ENCODE measurements at regions not wholly inside any gene's neighbourhood (a gene's known extent, or its start where the extent isn't known, plus 50 kb on each side); places are given as distances from the start of the nearest gene placed in this dataset.
"Not testable (repeated sequence)": the region's sequence is repeated elsewhere in the genome, so short reads cannot be mapped to it uniquely, and the experiment has no call there.

DNA sequence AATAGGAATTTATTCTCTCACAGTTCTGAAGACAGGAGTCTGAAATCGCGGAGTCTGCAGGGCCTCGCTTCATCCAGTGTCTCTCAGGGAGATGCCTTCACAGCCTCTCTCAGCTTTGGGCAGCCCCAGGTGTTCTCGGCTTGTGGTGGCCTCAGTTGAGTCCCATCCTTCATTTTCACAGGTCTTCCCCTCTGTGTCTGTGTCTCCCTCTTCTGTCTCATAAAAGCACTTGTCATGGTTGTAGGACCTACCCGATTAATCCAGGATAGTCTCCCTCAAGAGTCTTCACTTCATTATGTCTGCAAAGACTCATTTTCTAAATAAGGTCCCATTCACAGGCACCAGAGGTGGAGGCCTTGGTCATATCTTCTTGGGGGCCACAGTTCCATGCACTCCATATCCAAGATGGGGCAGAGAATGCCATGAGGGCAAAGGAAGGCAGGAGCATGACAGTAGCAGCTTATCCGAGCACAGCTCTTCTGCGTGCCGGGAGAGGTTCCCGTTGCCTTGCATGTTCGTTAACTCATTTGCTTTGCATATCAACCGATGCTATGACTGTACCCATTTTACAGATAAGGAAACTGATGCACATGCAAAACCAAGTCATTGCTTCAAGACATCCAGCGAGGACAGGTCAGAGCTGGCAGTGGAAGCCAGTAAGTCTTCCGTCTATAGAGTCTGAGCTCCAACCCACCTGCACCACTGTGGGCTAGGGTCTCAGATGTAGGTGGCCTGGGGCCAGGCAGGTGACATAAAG lies 363.8 kb upstream of the SULF2 start:
- in situ Hi-C loops (cut with HindIII; ENCODE audit: low sequenced_read_pairs) = no loop called here

DNA sequence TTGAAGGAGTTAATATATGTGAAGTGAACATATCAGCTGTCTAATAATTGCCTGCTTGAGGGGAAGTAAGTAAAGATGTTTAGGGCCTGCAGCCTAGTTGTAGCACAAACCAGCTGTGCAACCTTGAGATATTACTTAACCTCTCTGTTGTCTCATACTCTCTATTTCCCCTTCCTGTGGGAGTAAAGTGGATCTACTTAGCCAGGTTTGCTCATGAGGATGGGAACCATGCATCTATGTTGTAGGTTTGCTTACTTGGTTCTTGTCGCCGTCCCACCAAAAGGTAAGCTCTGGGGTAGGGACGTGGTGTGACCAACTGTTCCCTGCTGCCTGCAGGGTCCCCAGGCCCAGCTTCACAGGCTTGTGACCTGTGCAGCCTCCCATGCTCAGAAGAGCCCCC lies 362.7 kb upstream of the SULF2 start:
- in situ Hi-C loops (cut with HindIII; ENCODE audit: low sequenced_read_pairs) = no loop called here

DNA sequence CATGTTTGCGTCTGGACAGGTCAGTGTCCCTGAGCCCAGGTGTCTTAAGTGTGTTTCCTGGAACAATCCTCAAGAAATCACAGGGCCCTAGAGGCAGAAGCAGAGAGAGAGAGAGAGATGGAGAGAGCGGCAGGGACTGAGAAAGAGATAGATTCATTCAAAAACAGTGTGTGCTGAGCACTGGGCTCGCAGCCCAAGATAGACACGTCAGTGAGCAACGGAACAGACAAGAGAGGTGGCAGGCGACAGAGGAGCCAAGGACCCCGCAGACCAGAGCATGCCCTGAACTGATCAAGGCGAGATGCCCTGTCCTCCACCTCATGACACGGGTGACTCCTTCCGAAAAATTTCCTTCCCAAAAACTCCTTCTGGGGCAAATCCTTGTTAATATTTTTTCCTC lies 362.0 kb upstream of the SULF2 start:
- in situ Hi-C loops (cut with HindIII; ENCODE audit: low sequenced_read_pairs) = no loop called here

DNA sequence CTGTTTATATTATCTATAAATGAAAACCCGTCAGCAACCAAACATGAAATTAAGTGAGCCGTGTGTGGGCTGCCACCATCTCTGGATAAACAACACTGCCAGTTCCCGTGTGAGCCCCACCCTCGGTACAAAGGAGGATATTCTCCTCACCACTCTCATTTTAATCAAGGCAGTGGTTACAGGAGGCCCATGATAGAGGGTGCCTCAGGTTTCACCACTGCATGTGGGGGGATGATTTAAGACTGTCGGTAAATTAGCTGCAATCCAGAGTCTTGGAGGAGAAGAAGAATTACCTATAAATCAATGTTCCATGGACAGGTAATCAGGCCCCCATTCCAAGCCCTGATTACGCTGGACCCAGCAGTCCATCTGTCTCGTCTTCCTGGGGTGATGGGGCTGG lies 361.6 kb upstream of the SULF2 start:
- in situ Hi-C loops (cut with HindIII; ENCODE audit: low sequenced_read_pairs) = no loop called here

DNA sequence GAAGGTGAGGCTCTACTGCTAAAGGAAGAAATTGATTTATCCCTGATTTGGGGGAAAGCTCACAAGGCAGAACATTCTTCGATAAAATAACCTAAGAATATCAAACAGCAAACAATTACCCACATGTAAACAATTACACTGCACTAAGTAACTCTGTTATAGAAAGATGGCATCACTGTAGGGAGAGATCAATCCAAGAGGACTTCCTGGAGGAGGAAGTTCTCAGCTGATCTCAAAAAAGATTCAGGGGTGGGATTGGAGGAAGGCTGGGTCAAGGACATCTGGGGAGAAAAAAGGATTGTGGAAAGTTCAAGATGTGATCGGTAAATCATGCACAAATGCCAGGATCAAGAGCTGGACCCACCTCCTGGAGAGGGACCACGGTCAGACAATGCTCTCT lies 361.0 kb upstream of the SULF2 start:
- in situ Hi-C loops (cut with HindIII; ENCODE audit: low sequenced_read_pairs) = no loop called here

DNA sequence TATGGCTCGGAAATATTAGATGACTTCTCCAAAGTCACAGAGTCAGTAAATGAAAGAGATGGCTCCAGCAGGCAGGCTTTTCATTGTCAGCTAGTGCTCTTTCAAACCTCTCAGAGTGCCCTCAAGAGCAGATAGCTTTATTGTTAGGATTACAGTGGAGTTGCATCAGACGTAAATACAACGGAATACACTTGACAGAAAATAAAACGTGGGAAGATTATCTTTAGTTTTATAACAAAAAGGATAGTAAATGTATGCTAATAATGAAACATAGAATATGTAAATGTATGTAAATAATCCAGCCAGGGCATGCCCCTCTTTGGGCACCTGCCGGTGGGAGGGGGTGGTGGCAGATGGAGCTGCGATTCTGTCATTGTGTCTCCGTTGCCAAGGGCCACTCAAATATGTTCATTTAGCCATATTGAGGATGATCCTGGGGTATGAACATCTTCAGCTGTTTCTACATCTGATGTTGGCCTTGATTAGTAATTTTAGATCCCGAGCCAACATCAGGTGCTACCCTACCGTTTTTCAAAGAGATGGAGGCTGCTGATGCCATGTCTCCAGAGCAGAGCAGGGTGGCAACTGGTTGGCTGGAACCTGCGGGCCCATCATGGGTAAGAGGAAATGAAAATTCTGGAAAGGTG lies 358.3 kb upstream of the SULF2 start:
- in situ Hi-C loops (cut with HindIII; ENCODE audit: low sequenced_read_pairs) = no loop called here

DNA sequence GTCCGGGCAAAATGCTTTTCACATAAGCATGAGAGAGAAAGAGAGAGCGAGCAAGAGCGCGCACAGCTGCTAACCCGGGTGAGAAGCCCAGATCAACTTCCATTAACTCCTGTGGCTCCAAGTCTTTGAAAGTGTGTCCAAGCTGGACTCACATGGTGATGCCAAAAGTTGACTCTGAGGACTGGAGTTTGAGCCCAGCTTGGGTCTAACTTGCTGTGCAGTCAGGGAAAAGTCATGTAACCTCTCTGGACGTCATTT lies 357.2 kb upstream of the SULF2 start:
- in situ Hi-C loops (cut with HindIII; ENCODE audit: low sequenced_read_pairs) = no loop called here

DNA sequence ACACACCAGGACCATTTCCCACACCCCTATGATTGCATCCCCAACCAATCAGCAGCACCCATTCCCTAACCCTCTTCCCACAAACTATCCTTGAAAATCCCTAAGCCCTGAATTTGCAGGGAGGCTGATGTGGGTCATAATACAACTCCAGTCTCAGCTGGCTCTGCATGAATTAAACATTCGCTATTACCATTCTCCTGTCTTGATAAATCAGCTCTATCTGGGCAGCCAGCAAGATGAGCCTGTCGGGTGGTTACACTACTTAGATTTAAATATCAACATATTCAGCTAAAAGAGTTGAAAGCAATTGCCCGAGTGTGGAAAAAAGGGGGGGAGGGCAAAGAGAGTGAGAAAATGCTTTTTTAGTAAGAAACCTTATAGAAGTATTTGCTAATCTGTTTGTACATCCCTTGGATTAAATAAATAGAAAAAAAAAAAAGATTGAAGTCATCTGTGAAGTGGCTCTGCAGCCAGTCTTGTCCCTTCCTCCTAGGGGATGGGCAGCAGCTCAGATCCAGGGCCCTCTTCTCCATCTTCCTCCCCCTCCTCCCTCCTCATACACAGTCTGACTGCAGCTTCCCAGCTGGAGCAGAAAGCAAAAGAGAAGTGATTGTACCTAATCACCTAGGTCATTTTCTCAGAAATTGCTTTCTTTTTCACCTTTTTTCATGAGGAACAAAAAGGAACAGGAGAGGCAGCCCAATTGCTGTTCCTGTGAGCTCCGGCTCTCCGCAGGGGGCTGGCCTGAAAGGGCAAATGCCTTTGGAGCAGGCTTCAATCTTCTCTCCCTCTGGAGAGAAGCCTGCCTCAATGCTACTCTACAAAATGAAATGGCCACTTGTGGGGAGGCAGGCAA lies 356.6 kb upstream of the SULF2 start:
- in situ Hi-C loops (cut with HindIII; ENCODE audit: low sequenced_read_pairs) = no loop called here

DNA sequence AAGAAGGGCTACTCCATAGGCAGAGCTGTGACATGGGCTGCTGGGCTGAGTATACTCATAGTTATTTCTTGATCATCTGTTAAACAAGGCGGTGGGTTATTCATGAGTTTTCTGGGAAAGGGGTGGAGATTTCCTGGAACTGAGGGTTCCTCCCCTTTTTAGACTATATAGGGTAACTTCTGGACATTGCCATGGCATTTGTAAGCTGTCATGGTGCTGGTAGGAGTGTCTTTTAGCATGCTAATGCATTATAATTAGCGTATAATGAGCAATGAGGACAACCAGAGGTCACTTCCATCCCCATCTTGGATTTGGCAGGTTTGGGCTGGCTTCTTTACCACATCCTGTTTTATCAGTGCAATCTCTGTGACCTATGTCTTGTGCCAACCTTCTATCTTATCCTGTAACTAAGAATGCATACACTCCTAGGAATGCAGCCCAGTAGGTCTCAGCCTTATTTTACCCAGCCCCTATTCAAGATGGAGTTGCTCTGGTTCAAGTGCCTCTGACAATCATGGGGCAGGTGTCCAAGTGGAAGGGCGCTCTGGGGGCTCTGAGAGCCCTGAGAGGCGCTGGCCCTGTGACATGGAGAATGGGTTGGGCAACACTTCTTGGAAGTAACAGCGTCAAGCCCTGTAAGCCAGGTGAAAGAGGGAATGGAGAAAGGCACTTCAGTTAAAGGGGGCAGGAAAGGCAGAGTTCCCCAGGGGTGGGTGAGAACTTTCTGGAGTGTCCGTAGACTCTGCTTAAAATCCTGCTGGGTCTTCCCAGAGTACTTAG lies 354.2 kb upstream of the SULF2 start:
- in situ Hi-C loops (cut with HindIII; ENCODE audit: low sequenced_read_pairs) = no loop called here

DNA sequence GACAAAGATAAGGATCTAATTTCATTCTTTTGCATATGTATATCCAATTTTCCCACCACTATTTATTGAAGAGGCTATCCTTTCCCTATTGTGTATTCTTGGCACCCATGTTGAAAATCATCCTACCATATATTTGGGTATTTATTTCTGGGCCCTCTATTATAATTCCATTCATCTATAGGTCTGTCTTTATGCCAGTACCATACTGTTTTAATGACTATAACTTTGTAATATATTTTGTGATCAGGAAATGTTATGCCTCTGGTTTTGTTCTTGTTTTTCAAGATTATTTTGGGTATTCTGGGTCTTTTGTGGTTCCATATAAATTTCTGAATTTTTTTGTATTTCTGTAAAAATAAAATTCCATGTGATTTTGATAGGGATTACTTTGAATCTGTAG lies 347.6 kb upstream of the SULF2 start:
- in situ Hi-C loops (cut with HindIII; ENCODE audit: low sequenced_read_pairs) = no loop called here

DNA sequence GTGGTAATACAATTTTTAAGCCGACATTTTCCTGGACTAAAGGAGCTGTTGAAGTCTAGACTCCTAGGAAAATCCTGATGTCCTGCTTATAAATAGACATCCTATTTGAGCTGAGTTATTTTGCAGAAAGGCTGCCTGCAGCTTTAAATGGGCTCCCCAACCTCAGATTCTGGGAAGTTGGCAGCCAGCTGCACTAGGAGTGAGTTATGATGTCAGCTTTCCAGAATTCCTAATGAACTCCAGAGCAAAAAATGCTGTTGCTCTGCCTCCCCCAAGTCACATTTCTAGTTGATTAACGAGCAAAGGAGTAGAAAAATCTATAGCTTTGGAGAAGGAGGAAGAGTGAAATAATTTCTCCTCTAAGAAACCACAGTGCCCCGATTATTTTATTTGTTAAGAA lies 346.3 kb upstream of the SULF2 start:
- in situ Hi-C loops (cut with HindIII; ENCODE audit: low sequenced_read_pairs) = no loop called here

DNA sequence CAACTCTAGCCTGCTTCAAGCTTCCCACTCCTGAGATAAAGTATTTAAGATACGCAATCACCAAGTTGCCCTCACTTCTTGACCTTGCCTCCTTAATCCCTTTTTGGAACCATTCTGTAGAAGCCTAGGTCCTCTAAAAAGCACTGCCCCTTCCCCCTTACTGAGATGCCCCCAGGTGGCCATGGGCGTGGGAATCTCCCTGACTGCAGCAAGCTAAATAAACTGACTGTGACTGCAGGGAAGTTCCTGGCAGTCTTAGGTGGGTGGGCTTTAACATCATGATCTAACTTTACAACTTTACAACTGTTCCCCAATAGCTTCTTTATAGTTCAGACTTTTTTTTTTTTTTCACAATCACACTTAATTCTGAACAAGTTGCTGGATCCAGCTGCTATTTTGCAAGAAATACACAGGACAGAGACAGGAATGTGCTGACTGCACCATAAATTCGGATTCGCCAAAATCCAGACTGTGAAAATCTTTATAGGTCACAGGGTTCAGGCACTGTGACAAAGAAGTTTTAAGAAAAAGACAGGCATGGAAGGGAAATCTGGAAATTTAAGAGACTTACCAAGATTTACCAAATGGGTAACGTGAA lies 344.2 kb upstream of the SULF2 start:
- in situ Hi-C loops (cut with HindIII; ENCODE audit: low sequenced_read_pairs) = no loop called here

DNA sequence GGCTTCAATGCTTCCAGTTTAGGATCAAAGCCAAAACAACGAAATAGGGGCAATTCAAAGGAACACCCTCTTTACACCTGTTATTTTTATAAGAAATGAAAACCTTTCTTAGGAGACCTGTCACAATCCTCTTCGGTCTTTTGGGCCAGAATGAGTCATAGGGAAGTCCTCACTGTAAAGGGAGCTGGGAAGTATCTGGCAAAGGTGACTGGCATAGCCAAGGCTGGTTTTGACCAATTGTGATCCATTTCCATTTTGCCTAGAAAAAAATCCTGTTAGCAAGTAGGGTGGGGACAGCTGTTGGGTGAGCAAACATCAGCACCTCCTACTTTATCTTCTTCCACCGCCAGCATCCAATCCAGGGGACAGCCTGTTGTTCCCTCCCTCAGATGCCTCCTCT lies 343.2 kb upstream of the SULF2 start:
- in situ Hi-C loops (cut with HindIII; ENCODE audit: low sequenced_read_pairs) = no loop called here

DNA sequence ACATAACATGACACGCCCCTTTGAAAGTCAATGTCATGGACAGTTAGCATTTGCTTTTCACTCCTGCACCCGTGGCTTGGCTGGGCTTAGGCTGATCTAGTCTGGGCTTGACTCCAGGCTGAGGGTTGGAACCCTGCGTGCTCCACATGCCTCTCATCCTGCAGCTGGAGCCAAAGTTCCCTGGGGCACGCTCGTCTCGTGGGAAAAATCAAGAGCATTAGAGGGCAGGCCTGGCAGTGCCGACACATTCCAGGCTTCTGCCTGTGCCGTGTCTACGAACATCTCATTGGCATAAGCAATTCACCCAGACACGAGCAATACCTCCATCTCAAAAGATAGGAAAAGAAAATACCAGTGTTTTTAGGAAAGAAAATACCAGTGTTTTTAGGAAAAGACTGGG lies 342.7 kb upstream of the SULF2 start:
- in situ Hi-C loops (cut with HindIII; ENCODE audit: low sequenced_read_pairs) = not testable (repeated sequence)

DNA sequence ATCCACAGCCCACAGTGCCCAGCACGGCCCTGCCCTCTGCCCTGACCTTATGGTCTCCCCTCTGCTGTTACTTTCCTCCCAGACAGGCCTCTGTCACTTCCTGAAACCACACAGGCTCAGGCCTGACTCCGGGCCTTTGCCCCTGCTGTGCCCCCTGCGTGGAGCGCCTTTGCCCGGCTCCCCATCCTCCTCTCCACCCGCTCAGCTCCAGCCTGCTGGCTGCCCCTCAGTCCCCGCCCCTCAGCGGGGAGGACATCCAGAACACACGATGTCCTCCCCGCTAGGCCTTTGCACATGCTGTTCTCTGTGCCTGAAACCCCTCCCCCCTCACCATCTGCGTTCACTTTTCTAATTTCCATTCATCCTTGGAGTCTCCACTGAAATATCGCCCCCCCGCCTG lies 341.9 kb upstream of the SULF2 start:
- in situ Hi-C loops (cut with HindIII; ENCODE audit: low sequenced_read_pairs) = not testable (repeated sequence)

DNA sequence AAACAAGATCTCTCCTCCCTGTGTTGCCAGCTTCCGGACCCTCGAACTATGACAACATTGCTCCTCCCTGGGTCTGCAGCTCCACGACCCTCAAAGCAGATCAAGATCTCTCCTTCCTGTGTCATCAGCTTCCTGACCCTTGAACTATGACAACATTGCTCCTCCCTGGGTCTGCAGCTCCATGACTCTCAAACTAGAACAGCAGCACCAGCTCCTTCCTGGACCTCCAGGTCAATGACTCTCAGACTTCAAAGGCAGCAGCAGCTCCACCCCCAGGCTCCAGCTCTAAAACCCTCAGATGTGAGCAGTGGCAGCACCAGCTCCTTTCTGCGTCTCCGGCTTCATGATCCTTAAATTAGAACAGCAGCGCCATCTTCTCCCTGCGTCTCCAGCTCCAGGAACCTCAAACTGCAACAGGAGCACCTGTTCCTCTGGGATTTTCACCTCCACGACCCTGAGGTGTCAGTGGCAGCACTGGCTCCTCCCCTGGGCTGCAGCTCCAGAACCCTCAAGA lies 341.0 kb upstream of the SULF2 start:
- in situ Hi-C loops (cut with HindIII; ENCODE audit: low sequenced_read_pairs) = no loop called here

DNA sequence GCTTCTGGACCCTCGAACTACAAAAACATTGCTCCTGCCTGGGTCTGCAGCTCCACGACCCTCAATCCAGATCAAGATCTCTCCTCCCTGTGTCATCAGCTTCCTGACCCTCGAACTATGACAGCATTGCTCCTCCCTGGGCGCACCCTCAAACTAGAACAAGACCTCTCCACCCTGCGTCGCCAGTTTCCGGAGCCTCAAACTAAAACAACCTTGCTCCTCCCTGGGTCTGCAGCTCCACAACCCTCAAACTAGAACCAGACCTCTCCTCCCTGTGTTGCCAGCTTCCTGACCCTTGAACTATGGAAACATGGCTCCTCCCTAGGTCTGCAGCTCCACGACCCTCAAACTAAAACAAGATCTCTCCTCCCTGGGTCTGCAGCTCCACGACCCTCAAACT lies 339.7 kb upstream of the SULF2 start:
- in situ Hi-C loops (cut with HindIII; ENCODE audit: low sequenced_read_pairs) = no loop called here

DNA sequence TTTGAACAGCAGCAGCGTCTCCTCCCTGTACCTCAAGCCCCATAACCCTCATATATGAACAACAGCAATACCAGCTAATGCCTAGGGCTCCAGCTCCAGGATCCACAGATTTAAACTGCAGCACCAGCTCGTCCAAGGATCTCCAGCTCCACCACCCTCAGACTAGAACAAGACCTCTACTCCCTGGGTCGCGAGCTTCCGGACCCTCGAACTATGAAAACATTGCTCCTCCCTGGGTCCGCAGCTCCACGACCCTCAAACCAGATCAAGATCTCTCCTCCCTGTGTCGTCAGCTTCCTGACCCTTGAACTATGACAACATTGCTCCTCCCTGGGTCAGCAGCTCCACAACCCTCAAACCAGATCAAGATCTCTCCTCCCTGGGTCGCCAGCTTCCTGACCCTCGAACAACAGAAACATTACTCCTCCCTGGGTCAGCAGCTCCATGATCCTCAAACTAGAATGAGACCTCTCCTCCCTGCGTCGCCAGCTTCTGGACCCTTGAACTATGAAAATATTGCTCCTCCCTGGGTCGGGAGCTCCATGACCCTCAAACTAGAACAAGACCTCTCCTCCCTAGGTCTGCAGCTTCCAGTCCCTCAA lies 339.0 kb upstream of the SULF2 start:
- in situ Hi-C loops (cut with HindIII; ENCODE audit: low sequenced_read_pairs) = no loop called here

DNA sequence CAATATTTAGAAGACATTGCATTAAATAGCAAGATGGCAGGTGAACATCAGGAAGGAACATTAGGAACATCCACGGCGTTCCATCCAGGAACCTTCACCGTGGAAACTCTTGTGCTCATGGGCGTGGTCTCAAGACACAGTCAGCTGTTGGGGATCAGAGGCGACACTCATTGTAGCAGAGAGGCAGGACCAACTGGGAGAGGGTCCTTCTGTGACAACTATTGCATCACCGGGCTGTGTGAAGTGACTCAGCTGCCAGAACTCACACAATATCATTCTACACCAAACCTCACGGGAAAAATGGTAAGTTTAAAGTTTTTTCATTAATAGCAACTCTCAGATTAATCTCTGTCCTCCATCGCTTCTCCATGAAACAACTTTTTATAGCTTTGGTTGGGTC lies 334.8 kb upstream of the SULF2 start:
- in situ Hi-C loops (cut with HindIII; ENCODE audit: low sequenced_read_pairs) = no loop called here

DNA sequence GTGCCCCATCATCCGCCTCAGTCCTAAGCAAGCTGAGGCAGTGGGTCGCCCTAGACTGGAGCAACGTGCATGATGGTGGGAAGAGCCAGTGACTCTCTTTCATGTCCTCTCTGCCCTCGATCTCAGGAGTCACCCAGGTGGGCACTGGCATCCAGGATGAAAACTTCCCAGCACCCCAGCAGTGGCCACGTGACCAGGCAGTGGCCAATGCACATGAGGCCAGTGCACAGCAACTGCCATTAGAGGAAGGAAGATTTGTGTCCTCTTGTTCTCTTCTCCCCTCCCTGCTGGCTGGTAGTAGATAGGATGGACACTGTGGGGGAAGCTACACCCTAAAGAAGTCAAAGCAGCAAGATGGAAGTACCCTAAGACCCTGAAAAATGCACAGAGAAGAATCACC lies 334.1 kb upstream of the SULF2 start:
- in situ Hi-C loops (cut with HindIII; ENCODE audit: low sequenced_read_pairs) = not testable (repeated sequence)
